ENCODE measurements at regions not wholly inside any gene's neighbourhood (a gene's known extent, or its start where the extent isn't known, plus 50 kb on each side); places are given as distances from the start of the nearest gene placed in this dataset.

DNA sequence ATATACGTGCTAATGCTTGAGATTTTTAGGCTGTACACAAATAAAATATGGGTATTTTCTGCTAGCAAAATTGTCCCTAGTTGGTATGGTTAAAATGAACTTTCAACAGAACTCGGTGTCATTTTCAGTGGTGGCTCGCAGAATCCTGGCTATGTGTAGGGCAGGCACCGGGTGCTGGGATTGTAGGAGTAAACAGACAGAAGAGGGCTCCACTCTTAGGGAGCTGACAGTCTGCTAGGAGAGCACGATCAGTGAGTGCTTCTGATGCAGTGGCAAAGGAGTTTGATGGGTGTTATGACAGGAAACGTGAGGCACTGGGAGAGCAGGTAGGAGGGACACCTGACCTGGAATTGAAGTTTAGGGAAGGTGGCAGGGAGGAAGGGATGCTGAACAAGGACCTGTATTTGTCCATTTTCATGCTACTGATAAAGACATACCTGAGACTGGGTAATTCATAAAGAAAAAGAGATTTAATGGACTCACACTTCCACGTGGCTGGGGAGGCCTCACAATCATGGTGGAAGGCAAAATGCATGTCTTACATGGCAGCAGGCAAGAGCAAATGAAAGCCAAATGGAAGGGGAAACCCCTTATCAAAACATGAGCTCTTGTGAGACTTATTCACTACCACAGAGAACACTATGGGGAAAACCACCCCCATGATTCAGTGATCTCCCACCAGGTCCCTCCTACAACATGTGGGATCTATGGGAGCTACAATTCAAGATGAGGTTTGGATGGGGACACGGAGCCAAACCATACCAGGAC is 105.4 kb upstream of the LCLAT1 start:
- no peak for DNase-seq
- H3K4me1 Mint-ChIP-seq = peaks cover 14% of the 10 kb centered on the region
- Histone ChIP-seq H3K9me3 (ENCODE audit: control insufficient read depth, low read length) (peaks cover 36% of the 10 kb centered on the region), H3K9ac (ENCODE audit: extremely low read depth, low read length, poor library complexity, severe bottlenecking) (no peak overlapping the region), H3K36me3 (ENCODE audit: control insufficient read depth, insufficient read depth, low read length) (no peaks in the 10 kb centered on the region), H3K27me3 (ENCODE audit: control insufficient read depth, insufficient read depth, low read length, poor library complexity, severe bottlenecking) (no peaks in the 10 kb centered on the region), H3K4me1 (ENCODE audit: control insufficient read depth, insufficient read depth, low read length) (peaks cover 5% of the 10 kb centered on the region), H3K27ac (ENCODE audit: low read depth, low read length) (no peak overlapping the region), H3K4me3 (ENCODE audit: low read length) (no peak overlapping the region)
- H3K27me3 Mint-ChIP-seq (ENCODE audit: insufficient read depth) = peaks cover 3% of the 10 kb centered on the region
- H3K27ac Mint-ChIP-seq = no peak overlapping the region
- peaks cover 37% of the 10 kb centered on the region for H3K9me3 Mint-ChIP-seq
- peaks cover 12% of the 10 kb centered on the region for H3K36me3 Mint-ChIP-seq (ENCODE audit: low read depth)
- TF ChIP-seq, protein P1, sequence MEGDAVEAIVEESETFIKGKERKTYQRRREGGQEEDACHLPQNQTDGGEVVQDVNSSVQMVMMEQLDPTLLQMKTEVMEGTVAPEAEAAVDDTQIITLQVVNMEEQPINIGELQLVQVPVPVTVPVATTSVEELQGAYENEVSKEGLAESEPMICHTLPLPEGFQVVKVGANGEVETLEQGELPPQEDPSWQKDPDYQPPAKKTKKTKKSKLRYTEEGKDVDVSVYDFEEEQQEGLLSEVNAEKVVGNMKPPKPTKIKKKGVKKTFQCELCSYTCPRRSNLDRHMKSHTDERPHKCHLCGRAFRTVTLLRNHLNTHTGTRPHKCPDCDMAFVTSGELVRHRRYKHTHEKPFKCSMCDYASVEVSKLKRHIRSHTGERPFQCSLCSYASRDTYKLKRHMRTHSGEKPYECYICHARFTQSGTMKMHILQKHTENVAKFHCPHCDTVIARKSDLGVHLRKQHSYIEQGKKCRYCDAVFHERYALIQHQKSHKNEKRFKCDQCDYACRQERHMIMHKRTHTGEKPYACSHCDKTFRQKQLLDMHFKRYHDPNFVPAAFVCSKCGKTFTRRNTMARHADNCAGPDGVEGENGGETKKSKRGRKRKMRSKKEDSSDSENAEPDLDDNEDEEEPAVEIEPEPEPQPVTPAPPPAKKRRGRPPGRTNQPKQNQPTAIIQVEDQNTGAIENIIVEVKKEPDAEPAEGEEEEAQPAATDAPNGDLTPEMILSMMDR (conservative IDR thresholded peaks at IDR 0.05) = no peak
- 91 to 95% methylated on average over 7 to 8 of the region's 8 CpGs for WGBS, 2 experiments (ENCODE audit: insufficient coverage in 1 of 2, insufficient read length in 1 of 2)
- no peak overlapping the region for H3K4me3 Mint-ChIP-seq

DNA sequence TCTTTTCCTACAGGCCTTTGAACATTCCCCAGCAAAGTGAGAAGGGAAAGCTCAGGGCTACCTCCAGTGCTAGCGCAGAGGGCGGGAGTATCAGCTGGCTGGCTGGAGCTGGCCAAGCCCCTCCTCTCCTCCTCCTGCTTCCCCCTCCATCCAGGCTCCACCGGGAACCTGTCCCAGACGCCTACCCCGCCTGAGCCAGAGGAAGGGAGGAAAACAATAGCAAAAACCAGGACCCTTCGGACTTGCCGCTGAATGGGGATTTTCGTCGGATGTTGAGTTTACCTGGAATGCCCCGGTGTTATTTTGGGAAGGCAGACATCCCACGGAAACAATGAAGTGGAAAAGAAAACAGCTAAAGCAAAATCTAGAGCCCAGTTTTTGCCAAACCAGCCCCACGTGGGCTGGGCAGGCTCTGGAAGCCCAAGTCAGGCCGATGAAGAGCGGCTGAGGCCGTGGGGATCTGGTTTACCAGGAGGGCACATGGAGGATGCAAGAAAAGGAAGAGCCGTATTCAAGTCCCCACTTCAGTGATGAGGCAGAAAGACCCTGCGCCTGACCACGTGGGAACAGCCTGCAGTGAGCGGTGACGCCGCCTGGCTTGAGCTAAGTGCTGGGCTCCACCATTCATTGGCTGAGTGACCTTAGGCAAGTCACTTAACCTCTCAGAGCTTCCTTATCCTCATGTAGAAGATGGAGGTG is 100.4 kb upstream of the LCLAT1 start:
- peak; percentile 84 for DNase-seq
- peaks cover 3% of the 10 kb centered on the region for H3K27me3 Mint-ChIP-seq (ENCODE audit: insufficient read depth)
- Histone ChIP-seq H3K36me3 (ENCODE audit: control insufficient read depth, insufficient read depth, low read length) (no peaks in the 10 kb centered on the region), H3K9me3 (ENCODE audit: control insufficient read depth, low read length) (peaks cover 31% of the 10 kb centered on the region), H3K4me1 (ENCODE audit: control insufficient read depth, insufficient read depth, low read length) (peaks cover 6% of the 10 kb centered on the region), H3K9ac (ENCODE audit: extremely low read depth, low read length, poor library complexity, severe bottlenecking) (no peak overlapping the region), H3K4me3 (ENCODE audit: low read length) (no peak overlapping the region), H3K27ac (ENCODE audit: low read depth, low read length) (no peak overlapping the region), H3K27me3 (ENCODE audit: control insufficient read depth, insufficient read depth, low read length, poor library complexity, severe bottlenecking) (no peaks in the 10 kb centered on the region)
- H3K4me3 Mint-ChIP-seq = no peak overlapping the region
- peak overlapping the region; percentile 14 for H3K27ac Mint-ChIP-seq
- TF ChIP-seq, protein P1 (conservative IDR thresholded peaks at IDR 0.05) = no peak
- H3K36me3 Mint-ChIP-seq (ENCODE audit: low read depth) = peaks cover 9% of the 10 kb centered on the region
- H3K4me1 Mint-ChIP-seq = peaks cover 24% of the 10 kb centered on the region
- peaks cover 30% of the 10 kb centered on the region for H3K9me3 Mint-ChIP-seq
- WGBS, 2 experiments (ENCODE audit: insufficient coverage in 1 of 2, insufficient read length in 1 of 2) = 76 to 80% methylated on average over 13 to 21 of the region's 21 CpGs

DNA sequence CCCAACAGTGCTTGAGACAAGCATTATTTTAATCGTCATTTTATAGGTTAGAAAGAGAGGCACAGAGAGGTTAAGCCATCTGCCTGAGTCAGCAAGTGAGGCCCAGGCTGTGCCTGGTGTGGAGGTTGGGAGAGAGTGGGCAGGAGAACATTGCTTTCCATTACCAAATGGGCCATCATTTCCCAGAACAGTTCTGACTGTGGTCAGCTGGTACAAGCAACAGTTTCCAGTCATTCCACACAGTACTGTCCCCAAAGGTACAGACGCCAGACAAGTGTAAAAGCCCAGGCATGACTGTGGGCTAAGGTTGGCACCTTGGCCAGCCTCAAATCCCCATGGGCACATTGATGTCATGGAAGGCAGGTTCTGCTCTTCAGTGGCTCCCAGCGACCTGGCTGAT is 98.2 kb upstream of the LCLAT1 start:
- H3K36me3 Mint-ChIP-seq (ENCODE audit: low read depth) = no peaks in the 10 kb centered on the region
- TF ChIP-seq, protein P1 (conservative IDR thresholded peaks at IDR 0.05) = no peak
- no peak overlapping the region for H3K9ac ChIP-seq (ENCODE audit: extremely low read depth, low read length, poor library complexity, severe bottlenecking)
- H3K27me3 ChIP-seq (ENCODE audit: control insufficient read depth, insufficient read depth, low read length, poor library complexity, severe bottlenecking) = no peaks in the 10 kb centered on the region
- H3K9me3 ChIP-seq (ENCODE audit: control insufficient read depth, low read length) = peaks cover 9% of the 10 kb centered on the region
- no peaks in the 10 kb centered on the region for H3K36me3 ChIP-seq (ENCODE audit: control insufficient read depth, insufficient read depth, low read length)
- no peak overlapping the region for H3K27ac ChIP-seq (ENCODE audit: low read depth, low read length)
- H3K9me3 Mint-ChIP-seq = peaks cover 8% of the 10 kb centered on the region
- no peak overlapping the region for H3K27ac Mint-ChIP-seq
- DNase-seq = no peak
- H3K4me3 ChIP-seq (ENCODE audit: low read length) = no peak overlapping the region
- 86 to 94% methylated on average over 3 of the region's 3 CpGs for WGBS, 2 experiments (ENCODE audit: insufficient coverage in 1 of 2, insufficient read length in 1 of 2)
- no peak overlapping the region for H3K4me3 Mint-ChIP-seq
- peaks cover 24% of the 10 kb centered on the region for H3K4me1 Mint-ChIP-seq
- peaks cover 6% of the 10 kb centered on the region for H3K4me1 ChIP-seq (ENCODE audit: control insufficient read depth, insufficient read depth, low read length)
- no peaks in the 10 kb centered on the region for H3K27me3 Mint-ChIP-seq (ENCODE audit: insufficient read depth)

All from endodermal cell (in vitro differentiated cells).